ENCODE measurements at regions not wholly inside any gene's neighbourhood (a gene's known extent, or its start where the extent isn't known, plus 50 kb on each side); places are given as distances from the start of the nearest gene placed in this dataset.

- H3K4me3 ChIP-seq (ENCODE audit: low read depth in 1 of 3, low read length in 3 of 3) = no peak overlapping the region
- 92% methylated on average over 1 of the region's 1 CpG for WGBS
- no peaks in the 10 kb centered on the region for H3K4me1 ChIP-seq (ENCODE audit: control insufficient read depth in 4 of 4, insufficient read depth in 4 of 4, low read length in 3 of 4)
- peaks cover 0 to 4% (median 1%) of the 10 kb centered on the region in 4 donors for H3K27me3 ChIP-seq (ENCODE audit: control insufficient read depth in 4 of 4, insufficient read depth in 4 of 4, low read length in 3 of 4)
- no peaks in the 10 kb centered on the region for H3K9me3 ChIP-seq (ENCODE audit: control insufficient read depth in 4 of 4, low read length in 3 of 4)
- H3K36me3 ChIP-seq (ENCODE audit: control insufficient read depth in 4 of 4, insufficient read depth in 3 of 4, low read depth in 1 of 4, low read length in 3 of 4) = no peaks in the 10 kb centered on the region
- H3K27ac ChIP-seq (ENCODE audit: low read depth in 1 of 2, low read length in 2 of 2) = no peak overlapping the region
- no peak for TF ChIP-seq ATF3 (IDR thresholded peaks at IDR 0.05)
- no peak for TF ChIP-seq RXRA (IDR thresholded peaks at IDR 0.05)
- TF ChIP-seq HNF4A (conservative IDR thresholded peaks at IDR 0.05) = no peak
- no peak for TF ChIP-seq RAD21 (IDR thresholded peaks at IDR 0.05)
- no peak for TF ChIP-seq GABPA (IDR thresholded peaks at IDR 0.05 in 1 of 2, conservative IDR thresholded peaks at IDR 0.05 in 1 of 2)
- no peak for TF ChIP-seq HNF4G (IDR thresholded peaks at IDR 0.05)
- TF ChIP-seq FOXA1 (IDR thresholded peaks at IDR 0.05) = no peak
- no peak for TF ChIP-seq REST (IDR thresholded peaks at IDR 0.05)
- TF ChIP-seq YY1 (IDR thresholded peaks at IDR 0.05) = no peak
- TF ChIP-seq MAX (IDR thresholded peaks at IDR 0.05) = no peak
- TF ChIP-seq FOXA2 (IDR thresholded peaks at IDR 0.05) = no peak
- TF ChIP-seq ZBTB33 (IDR thresholded peaks at IDR 0.05) = no peak
- TF ChIP-seq NR2F2 (IDR thresholded peaks at IDR 0.05) = no peak
- TF ChIP-seq JUND (IDR thresholded peaks at IDR 0.05) = no peak
- TF ChIP-seq CTCF (IDR thresholded peaks at IDR 0.05; ENCODE audit: low read depth, low read length, missing input control) = no peak
- no peak for DNase-seq (ENCODE audit: low spot score)
- no peak overlapping the region for H3K9ac ChIP-seq (ENCODE audit: low read depth in 1 of 2, low read length in 2 of 2)
Observed at GRCh38 chr2:7468955-7469354, 551.7 kb downstream of the RNF144A start.

GRCh38 chr2:7471185-7471584, 554.0 kb downstream of the RNF144A start:
- DNase-seq (ENCODE audit: low spot score) = no peak
- Histone ChIP-seq H3K4me1 (ENCODE audit: control insufficient read depth in 4 of 4, insufficient read depth in 4 of 4, low read length in 3 of 4) (no peaks in the 10 kb centered on the region), H3K9me3 (ENCODE audit: control insufficient read depth in 4 of 4, low read length in 3 of 4) (no peaks in the 10 kb centered on the region), H3K4me3 (ENCODE audit: low read depth in 1 of 3, low read length in 3 of 3) (no peak overlapping the region), H3K27ac (ENCODE audit: low read depth in 1 of 2, low read length in 2 of 2) (no peak overlapping the region), H3K27me3 (ENCODE audit: control insufficient read depth in 4 of 4, insufficient read depth in 4 of 4, low read length in 3 of 4) (peaks cover 0 to 2% (median 0%) of the 10 kb centered on the region in 4 donors), H3K36me3 (ENCODE audit: control insufficient read depth in 4 of 4, insufficient read depth in 3 of 4, low read depth in 1 of 4, low read length in 3 of 4) (no peaks in the 10 kb centered on the region), H3K9ac (ENCODE audit: low read depth in 1 of 2, low read length in 2 of 2) (no peak overlapping the region)
- 90% methylated on average over 2 of the region's 2 CpGs for WGBS
- no peak for TF ChIP-seq JUND (IDR thresholded peaks at IDR 0.05)
- TF ChIP-seq TAF1 (conservative IDR thresholded peaks at IDR 0.05) = no peak
- TF ChIP-seq ATF3 (IDR thresholded peaks at IDR 0.05) = no peak
- no peak for TF ChIP-seq NR2F2 (IDR thresholded peaks at IDR 0.05)
- no peak for TF ChIP-seq YY1 (IDR thresholded peaks at IDR 0.05)
- TF ChIP-seq FOXA2 (IDR thresholded peaks at IDR 0.05) = no peak
- no peak for TF ChIP-seq SP1 (IDR thresholded peaks at IDR 0.05)
- TF ChIP-seq HNF4A (conservative IDR thresholded peaks at IDR 0.05) = no peak
- TF ChIP-seq GABPA (IDR thresholded peaks at IDR 0.05 in 1 of 2, conservative IDR thresholded peaks at IDR 0.05 in 1 of 2) = no peak
- TF ChIP-seq REST (IDR thresholded peaks at IDR 0.05) = no peak
- no peak for TF ChIP-seq MAX (IDR thresholded peaks at IDR 0.05)
- no peak for TF ChIP-seq RAD21 (IDR thresholded peaks at IDR 0.05)
- no peak for TF ChIP-seq ZBTB33 (IDR thresholded peaks at IDR 0.05)
